ENCODE measurements at regions not wholly inside any gene's neighbourhood (a gene's known extent, or its start where the extent isn't known, plus 50 kb on each side); places are given as distances from the start of the nearest gene placed in this dataset.

DNA sequence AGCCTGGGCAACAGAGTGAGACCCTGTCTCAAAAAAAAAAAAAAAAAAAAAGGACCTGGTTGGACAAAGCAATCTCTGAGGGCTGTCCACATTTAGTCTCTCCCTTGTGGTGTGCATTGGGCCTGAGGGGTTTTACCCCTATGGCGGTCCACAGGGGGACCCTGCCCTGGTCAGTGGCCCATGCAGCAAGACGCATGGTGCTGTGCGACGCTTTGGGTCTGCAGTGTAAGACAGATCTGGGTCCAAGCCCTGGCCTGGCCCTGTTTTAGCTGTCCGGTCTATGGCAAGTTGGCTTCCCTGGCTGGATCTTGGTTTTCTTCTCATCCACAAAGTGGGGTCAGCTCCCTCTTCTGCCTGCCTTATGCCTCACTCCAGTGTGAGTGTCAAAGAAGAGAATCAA lies 123.2 kb upstream of the NLRP1 start:
- DNase-seq (ENCODE audit: low read depth, low spot score) = no peak
- H3K36me3 ChIP-seq (ENCODE audit: insufficient read depth, low read length) = no peaks in the 10 kb centered on the region
- H3K4me3 ChIP-seq = no peak overlapping the region
- no peak overlapping the region for H3K27ac ChIP-seq
- no peak for TF ChIP-seq POLR2AphosphoS5 (IDR thresholded peaks at IDR 0.05; ENCODE audit: borderline replicate concordance, low read depth, low read length)
- TF ChIP-seq EZH2 (IDR thresholded peaks at IDR 0.05) = no peak
- no peak for TF ChIP-seq FOXP2 (optimal IDR thresholded peaks at IDR 0.05; ENCODE audit: control extremely low read depth, extremely low read length, insufficient read depth)
- no peaks in the 10 kb centered on the region for H3K9me3 ChIP-seq (ENCODE audit: low read depth, low read length)
- H3K9ac ChIP-seq (ENCODE audit: insufficient read length) = no peak overlapping the region

DNA sequence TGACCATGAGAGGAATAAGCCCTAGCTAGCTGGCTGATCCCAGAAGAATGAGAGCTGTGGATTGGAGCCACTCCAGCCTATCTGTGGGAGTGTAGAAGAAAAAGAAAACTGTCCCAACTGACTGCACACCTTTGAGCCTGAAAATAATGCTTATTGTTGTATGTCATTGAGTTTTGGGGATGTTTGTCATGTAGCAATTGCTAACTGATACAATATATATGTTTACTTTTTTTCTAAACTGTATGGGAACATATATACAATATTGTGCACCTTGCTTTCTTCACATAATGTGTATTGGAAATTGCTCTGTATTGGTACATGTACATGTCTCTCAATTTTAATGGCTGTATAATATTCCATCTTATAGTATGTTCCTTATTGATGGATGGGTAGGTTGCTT lies 124.0 kb upstream of the NLRP1 start:
- Histone ChIP-seq H3K9me3 (ENCODE audit: low read depth, low read length) (no peaks in the 10 kb centered on the region), H3K36me3 (ENCODE audit: insufficient read depth, low read length) (no peaks in the 10 kb centered on the region), H3K27ac (no peak overlapping the region), H3K4me3 (no peak overlapping the region), H3K9ac (ENCODE audit: insufficient read length) (no peak overlapping the region)
- DNase-seq (ENCODE audit: low read depth, low spot score) = no peak
- TF ChIP-seq FOXP2 (optimal IDR thresholded peaks at IDR 0.05; ENCODE audit: control extremely low read depth, extremely low read length, insufficient read depth) (no peak), EZH2 (IDR thresholded peaks at IDR 0.05) (no peak), POLR2AphosphoS5 (IDR thresholded peaks at IDR 0.05; ENCODE audit: borderline replicate concordance, low read depth, low read length) (no peak)

DNA sequence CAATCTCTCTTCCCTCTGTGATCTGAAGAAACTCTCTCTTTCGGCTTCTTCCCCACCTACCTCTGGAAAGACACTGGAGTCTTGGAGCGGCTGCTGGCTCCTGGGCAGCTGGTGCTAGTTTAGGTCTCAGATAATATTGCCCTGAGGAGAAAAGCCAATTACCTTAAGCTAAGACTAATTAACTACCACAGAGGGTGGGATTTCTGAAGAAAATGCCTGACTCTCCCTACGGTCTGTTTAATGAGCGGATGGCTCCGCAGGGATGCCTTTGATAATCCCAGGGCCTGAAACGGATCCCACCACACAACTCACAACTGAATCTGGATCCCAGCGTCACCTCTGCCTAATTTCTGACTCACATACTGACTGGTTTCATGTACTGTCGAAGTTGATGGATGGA lies 127.0 kb upstream of the NLRP1 start:
- Histone ChIP-seq H3K4me3 (no peak overlapping the region), H3K9me3 (ENCODE audit: low read depth, low read length) (no peaks in the 10 kb centered on the region), H3K36me3 (ENCODE audit: insufficient read depth, low read length) (no peaks in the 10 kb centered on the region), H3K9ac (ENCODE audit: insufficient read length) (no peak overlapping the region), H3K27ac (no peak overlapping the region)
- TF ChIP-seq EZH2 (IDR thresholded peaks at IDR 0.05) (no peak), POLR2AphosphoS5 (IDR thresholded peaks at IDR 0.05; ENCODE audit: borderline replicate concordance, low read depth, low read length) (no peak), FOXP2 (optimal IDR thresholded peaks at IDR 0.05; ENCODE audit: control extremely low read depth, extremely low read length, insufficient read depth) (no peak)
- DNase-seq (ENCODE audit: low read depth, low spot score) = no peak

DNA sequence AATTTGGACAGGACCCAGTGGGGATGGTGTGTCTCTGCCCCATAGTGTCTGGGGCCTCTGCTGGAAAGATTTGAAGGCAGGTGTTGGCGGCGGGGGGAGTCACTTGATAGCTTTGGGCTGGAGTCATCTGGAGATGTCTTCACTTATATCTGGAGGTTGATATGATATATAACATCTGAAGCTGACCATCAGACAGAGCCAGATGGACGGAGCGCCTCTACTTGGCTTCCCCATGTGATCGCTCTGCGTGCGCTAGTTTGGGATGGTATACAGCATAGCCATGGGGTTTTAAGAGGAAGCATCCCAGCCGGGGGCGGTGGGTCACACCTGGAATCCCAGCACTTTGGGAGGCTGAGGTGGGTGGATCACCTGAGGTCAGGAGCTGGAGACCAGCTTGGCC lies 130.7 kb upstream of the NLRP1 start:
- TF ChIP-seq POLR2AphosphoS5 (IDR thresholded peaks at IDR 0.05; ENCODE audit: borderline replicate concordance, low read depth, low read length) (no peak), EZH2 (IDR thresholded peaks at IDR 0.05) (no peak), FOXP2 (optimal IDR thresholded peaks at IDR 0.05; ENCODE audit: control extremely low read depth, extremely low read length, insufficient read depth) (no peak)
- Histone ChIP-seq H3K27ac (no peak overlapping the region), H3K36me3 (ENCODE audit: insufficient read depth, low read length) (no peaks in the 10 kb centered on the region), H3K9ac (ENCODE audit: insufficient read length) (no peak overlapping the region), H3K9me3 (ENCODE audit: low read depth, low read length) (no peaks in the 10 kb centered on the region), H3K4me3 (no peak overlapping the region)
- DNase-seq (ENCODE audit: low read depth, low spot score) = no peak

DNA sequence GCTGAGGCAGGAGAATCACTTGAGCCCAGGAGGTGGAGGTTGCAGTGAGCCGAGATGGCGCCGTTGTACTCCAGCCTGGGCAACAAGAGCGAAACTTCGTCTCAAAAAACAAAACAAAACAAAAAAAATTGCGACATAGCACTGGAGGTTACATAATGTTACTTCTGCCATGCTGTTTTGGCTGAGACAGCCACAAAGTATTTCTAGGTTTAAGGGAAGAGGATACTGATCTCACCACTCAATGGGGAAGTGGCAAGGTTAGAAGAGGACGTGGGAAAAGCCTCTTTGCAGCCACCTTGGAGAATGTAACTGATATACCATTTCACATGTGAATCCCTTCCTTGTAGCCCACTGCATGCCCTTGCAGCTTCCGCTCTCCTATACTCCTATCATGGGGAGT lies 131.2 kb upstream of the NLRP1 start:
- Histone ChIP-seq H3K9me3 (ENCODE audit: low read depth, low read length) (no peaks in the 10 kb centered on the region), H3K9ac (ENCODE audit: insufficient read length) (no peak overlapping the region), H3K4me3 (no peak overlapping the region), H3K27ac (no peak overlapping the region), H3K36me3 (ENCODE audit: insufficient read depth, low read length) (no peaks in the 10 kb centered on the region)
- no peak for DNase-seq (ENCODE audit: low read depth, low spot score)
- TF ChIP-seq FOXP2 (optimal IDR thresholded peaks at IDR 0.05; ENCODE audit: control extremely low read depth, extremely low read length, insufficient read depth) (no peak), POLR2AphosphoS5 (IDR thresholded peaks at IDR 0.05; ENCODE audit: borderline replicate concordance, low read depth, low read length) (no peak), EZH2 (IDR thresholded peaks at IDR 0.05) (no peak)

DNA sequence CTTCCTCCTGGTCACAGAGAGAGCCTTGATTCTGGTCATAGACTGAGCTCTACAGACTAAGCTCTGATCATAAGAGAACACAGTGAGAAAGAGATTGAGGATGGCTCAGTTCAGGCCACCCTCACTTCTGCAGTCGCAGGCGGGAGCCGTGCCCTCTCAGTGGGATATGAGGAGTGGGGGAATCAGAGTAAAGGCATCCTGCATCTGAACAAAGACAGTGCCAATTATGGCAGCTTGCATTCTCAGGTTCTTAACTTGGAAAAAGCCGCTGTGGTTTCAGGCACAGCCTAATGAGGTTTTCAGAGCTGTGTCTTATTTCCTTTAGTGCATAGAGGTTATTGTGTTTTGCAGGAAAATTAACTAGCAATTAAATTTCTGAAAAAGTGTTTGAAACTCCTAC lies 134.4 kb upstream of the NLRP1 start:
- H3K9ac ChIP-seq (ENCODE audit: insufficient read length) = no peak overlapping the region
- TF ChIP-seq FOXP2 (optimal IDR thresholded peaks at IDR 0.05; ENCODE audit: control extremely low read depth, extremely low read length, insufficient read depth) = no peak
- no peak for TF ChIP-seq POLR2AphosphoS5 (IDR thresholded peaks at IDR 0.05; ENCODE audit: borderline replicate concordance, low read depth, low read length)
- no peak for TF ChIP-seq EZH2 (IDR thresholded peaks at IDR 0.05)
- no peaks in the 10 kb centered on the region for H3K9me3 ChIP-seq (ENCODE audit: low read depth, low read length)
- no peak overlapping the region for H3K27ac ChIP-seq
- no peaks in the 10 kb centered on the region for H3K36me3 ChIP-seq (ENCODE audit: insufficient read depth, low read length)
- DNase-seq (ENCODE audit: low read depth, low spot score) = no peak
- no peak overlapping the region for H3K4me3 ChIP-seq

DNA sequence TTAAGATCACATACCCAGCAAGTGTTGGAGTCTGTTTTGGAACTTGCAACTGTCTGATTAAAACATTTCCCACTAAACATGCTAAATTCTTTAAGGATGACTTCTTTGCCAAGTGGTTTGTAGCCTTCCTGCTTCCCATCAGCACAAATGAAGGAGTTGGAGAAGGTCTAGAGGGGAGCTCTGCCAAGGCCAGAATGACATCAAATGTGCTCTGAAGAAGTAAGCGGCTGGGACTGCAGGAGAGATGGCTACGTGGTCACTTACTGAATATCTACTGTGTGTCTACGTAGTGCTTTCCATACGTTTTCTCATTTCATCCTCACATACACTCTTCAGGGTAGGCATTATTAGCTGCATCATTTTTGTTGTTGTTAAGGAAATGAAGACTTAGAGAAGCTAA lies 135.7 kb upstream of the NLRP1 start:
- Histone ChIP-seq H3K9ac (ENCODE audit: insufficient read length) (no peak overlapping the region), H3K27ac (no peak overlapping the region), H3K9me3 (ENCODE audit: low read depth, low read length) (no peaks in the 10 kb centered on the region), H3K36me3 (ENCODE audit: insufficient read depth, low read length) (no peaks in the 10 kb centered on the region), H3K4me3 (no peak overlapping the region)
- TF ChIP-seq POLR2AphosphoS5 (IDR thresholded peaks at IDR 0.05; ENCODE audit: borderline replicate concordance, low read depth, low read length) (no peak), FOXP2 (optimal IDR thresholded peaks at IDR 0.05; ENCODE audit: control extremely low read depth, extremely low read length, insufficient read depth) (no peak), EZH2 (IDR thresholded peaks at IDR 0.05) (no peak)
- DNase-seq (ENCODE audit: low read depth, low spot score) = no peak

DNA sequence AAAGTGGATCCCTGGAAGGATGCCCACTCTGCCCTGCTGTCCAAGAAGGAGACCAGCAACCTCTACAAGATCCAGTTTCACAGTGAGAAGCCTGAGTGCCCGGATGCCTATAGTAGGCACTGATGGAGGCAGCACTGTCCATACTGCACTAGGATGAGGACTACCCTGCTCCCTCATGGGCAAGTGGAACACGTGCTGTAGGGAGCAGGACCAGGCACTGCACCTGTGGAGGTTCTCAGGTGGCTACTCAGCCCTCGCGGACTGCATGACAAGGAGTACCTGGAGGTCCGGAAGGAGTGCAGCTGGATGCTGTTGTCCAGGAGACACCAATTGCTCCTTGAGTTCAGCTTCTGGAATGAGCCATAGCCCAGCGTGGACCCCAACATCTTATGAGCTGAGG lies 146.1 kb upstream of the NLRP1 start:
- H3K36me3 ChIP-seq (ENCODE audit: insufficient read depth, low read length) = no peaks in the 10 kb centered on the region
- no peak overlapping the region for H3K4me3 ChIP-seq
- no peak for DNase-seq (ENCODE audit: low read depth, low spot score)
- no peaks in the 10 kb centered on the region for H3K9me3 ChIP-seq (ENCODE audit: low read depth, low read length)
- TF ChIP-seq EZH2 (IDR thresholded peaks at IDR 0.05) (no peak), FOXP2 (optimal IDR thresholded peaks at IDR 0.05; ENCODE audit: control extremely low read depth, extremely low read length, insufficient read depth) (no peak), POLR2AphosphoS5 (IDR thresholded peaks at IDR 0.05; ENCODE audit: borderline replicate concordance, low read depth, low read length) (no peak)
- no peak overlapping the region for H3K27ac ChIP-seq
- no peak overlapping the region for H3K9ac ChIP-seq (ENCODE audit: insufficient read length)

DNA sequence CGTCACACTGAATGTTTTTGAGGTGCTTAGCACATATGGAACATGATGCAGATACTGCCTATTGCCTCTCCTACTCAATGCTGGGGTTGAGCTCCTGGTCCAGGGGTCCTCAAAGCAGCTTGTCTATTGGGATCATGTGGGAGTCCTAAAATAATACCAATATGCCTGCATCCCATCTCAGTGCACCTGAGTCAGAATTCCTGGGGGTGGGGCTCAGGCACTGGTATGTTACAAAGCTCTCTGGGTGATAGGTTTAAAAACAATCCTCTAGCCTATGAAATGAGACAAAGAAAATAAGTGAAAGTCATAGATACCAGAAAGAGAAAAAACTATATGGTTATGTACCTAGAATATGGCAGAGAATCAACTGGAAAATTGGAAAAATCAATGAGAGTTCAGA lies 156.6 kb upstream of the NLRP1 start:
- Histone ChIP-seq H3K9ac (ENCODE audit: insufficient read length) (no peak overlapping the region), H3K9me3 (ENCODE audit: low read depth, low read length) (no peaks in the 10 kb centered on the region), H3K36me3 (ENCODE audit: insufficient read depth, low read length) (no peaks in the 10 kb centered on the region), H3K4me3 (no peak overlapping the region), H3K27ac (no peak overlapping the region)
- TF ChIP-seq POLR2AphosphoS5 (IDR thresholded peaks at IDR 0.05; ENCODE audit: borderline replicate concordance, low read depth, low read length) = no peak
- no peak for TF ChIP-seq EZH2 (IDR thresholded peaks at IDR 0.05)
- no peak for TF ChIP-seq FOXP2 (optimal IDR thresholded peaks at IDR 0.05; ENCODE audit: control extremely low read depth, extremely low read length, insufficient read depth)
- DNase-seq (ENCODE audit: low read depth, low spot score) = no peak

Data from SK-N-MC (cell line).